Endothelial cell of umbilical vein (primary cell): ENCODE measurements at regions not wholly inside any gene's neighbourhood (a gene's known extent, or its start where the extent isn't known, plus 50 kb on each side); places are given as distances from the start of the nearest gene placed in this dataset.

Source experiments
- EZH2 ChIP-seq: IDR thresholded peaks from 2 replicates; pipeline ENCODE4 v1.6.1; 2012; ENCODE audit warnings: borderline replicate concordance, low read depth, mild to moderate bottlenecking, moderate library complexity, low read length, inconsistent platforms; ENCODE audit not compliant: severe bottlenecking
- FOS ChIP-seq: IDR thresholded peaks from 2 replicates; pipeline ENCODE4 v1.6.1; 2011; ENCODE audit warnings: mild to moderate bottlenecking, low read length, moderate library complexity, borderline replicate concordance; ENCODE audit not compliant: insufficient read depth
- GATA2 ChIP-seq: IDR thresholded peaks from 2 replicates; pipeline ENCODE4 v1.7.0; 2011; ENCODE audit warnings: low read depth, mild to moderate bottlenecking, moderate library complexity, mixed read lengths, low read length; ENCODE audit not compliant: insufficient read length, insufficient read depth
- JUN ChIP-seq: IDR thresholded peaks from 2 replicates; pipeline ENCODE4 v1.6.1; 2011; ENCODE audit warnings: borderline replicate concordance, low read depth; ENCODE audit not compliant: insufficient read length, insufficient read depth
- POLR2A ChIP-seq: IDR thresholded peaks from 2 replicates; pipeline ENCODE4 v1.6.1; 2012; ENCODE audit warnings: low read depth, mild to moderate bottlenecking, control low read depth, low read length
- POLR2AphosphoS5 ChIP-seq: IDR thresholded peaks from 2 replicates; pipeline ENCODE4 v1.6.1; 2012; ENCODE audit warnings: low read depth, mild to moderate bottlenecking, control low read depth, low read length, moderate library complexity; ENCODE audit not compliant: insufficient read depth
- TF ChIP-seq, protein P1 (sequence below), 2 donors: IDR thresholded peaks; 1 replicate in 1 of 2; 2 replicates in 1 of 2; pipeline ENCODE4 v1.5.1; 2011; ENCODE audit warnings: low read length in 2 of 2, mild to moderate bottlenecking in 2 of 2, moderate library complexity in 2 of 2, control low read depth in 1 of 2, inconsistent platforms in 1 of 2, low read depth in 1 of 2; ENCODE audit not compliant: insufficient read depth in 1 of 2; ENCODE audit errors: extremely low read depth in 1 of 2
- TF ChIP-seq, protein P2 (sequence below): IDR thresholded peaks from 2 replicates; pipeline ENCODE4 v1.6.1; 2011; ENCODE audit not compliant: insufficient read depth, insufficient read length

DNA sequence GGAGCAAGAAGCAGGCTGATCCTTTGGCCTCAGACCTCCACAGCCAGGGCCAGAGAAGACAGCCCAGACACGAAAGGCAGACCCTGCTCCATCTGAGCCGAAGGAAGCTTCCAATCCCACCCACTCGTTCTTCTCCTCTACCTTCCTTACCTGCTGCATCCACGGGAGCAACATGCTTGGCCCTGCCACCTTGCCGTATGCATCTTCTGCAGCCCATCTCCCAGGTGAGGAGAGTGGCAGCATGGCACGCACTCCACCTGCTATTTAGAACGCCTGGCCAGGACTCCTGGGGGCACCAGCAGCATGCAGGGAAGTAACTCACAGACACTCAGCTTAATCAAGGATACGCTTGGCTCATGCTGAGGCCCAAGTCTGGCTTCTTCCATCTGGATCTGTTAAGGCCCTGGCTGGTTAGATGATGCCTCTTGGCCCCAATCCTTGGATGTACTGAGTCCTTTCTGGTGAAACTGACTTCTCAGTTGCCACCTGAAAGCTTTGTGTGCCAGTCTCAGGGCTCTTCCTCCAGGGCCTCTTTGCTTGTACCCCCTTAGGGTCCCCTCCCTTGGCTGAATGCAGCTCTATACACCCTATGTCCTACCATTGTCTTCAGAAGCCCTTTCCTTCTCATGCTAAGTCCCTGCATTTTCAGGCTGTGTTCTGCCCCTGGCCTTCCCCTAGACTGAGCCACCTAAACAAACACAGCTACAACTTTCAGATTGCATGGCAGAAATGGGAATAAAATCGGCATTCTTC, 604.9 kb downstream of the BUD13 start:
- TF ChIP-seq, protein P1, sequence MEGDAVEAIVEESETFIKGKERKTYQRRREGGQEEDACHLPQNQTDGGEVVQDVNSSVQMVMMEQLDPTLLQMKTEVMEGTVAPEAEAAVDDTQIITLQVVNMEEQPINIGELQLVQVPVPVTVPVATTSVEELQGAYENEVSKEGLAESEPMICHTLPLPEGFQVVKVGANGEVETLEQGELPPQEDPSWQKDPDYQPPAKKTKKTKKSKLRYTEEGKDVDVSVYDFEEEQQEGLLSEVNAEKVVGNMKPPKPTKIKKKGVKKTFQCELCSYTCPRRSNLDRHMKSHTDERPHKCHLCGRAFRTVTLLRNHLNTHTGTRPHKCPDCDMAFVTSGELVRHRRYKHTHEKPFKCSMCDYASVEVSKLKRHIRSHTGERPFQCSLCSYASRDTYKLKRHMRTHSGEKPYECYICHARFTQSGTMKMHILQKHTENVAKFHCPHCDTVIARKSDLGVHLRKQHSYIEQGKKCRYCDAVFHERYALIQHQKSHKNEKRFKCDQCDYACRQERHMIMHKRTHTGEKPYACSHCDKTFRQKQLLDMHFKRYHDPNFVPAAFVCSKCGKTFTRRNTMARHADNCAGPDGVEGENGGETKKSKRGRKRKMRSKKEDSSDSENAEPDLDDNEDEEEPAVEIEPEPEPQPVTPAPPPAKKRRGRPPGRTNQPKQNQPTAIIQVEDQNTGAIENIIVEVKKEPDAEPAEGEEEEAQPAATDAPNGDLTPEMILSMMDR (IDR thresholded peaks at IDR 0.05; ENCODE audit: extremely low read depth in 1 of 2, insufficient read depth in 1 of 2, low read depth in 1 of 2, low read length in 2 of 2) = no peak
- TF ChIP-seq JUN (no peak), POLR2A (no peak), EZH2 (no peak), POLR2AphosphoS5 (no peak), GATA2 (no peak), FOS (no peak)
- TF ChIP-seq, protein P2, sequence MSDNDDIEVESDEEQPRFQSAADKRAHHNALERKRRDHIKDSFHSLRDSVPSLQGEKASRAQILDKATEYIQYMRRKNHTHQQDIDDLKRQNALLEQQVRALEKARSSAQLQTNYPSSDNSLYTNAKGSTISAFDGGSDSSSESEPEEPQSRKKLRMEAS = no peak
